ENCODE measurements at regions not wholly inside any gene's neighbourhood (a gene's known extent, or its start where the extent isn't known, plus 50 kb on each side); places are given as distances from the start of the nearest gene placed in this dataset.

DNA sequence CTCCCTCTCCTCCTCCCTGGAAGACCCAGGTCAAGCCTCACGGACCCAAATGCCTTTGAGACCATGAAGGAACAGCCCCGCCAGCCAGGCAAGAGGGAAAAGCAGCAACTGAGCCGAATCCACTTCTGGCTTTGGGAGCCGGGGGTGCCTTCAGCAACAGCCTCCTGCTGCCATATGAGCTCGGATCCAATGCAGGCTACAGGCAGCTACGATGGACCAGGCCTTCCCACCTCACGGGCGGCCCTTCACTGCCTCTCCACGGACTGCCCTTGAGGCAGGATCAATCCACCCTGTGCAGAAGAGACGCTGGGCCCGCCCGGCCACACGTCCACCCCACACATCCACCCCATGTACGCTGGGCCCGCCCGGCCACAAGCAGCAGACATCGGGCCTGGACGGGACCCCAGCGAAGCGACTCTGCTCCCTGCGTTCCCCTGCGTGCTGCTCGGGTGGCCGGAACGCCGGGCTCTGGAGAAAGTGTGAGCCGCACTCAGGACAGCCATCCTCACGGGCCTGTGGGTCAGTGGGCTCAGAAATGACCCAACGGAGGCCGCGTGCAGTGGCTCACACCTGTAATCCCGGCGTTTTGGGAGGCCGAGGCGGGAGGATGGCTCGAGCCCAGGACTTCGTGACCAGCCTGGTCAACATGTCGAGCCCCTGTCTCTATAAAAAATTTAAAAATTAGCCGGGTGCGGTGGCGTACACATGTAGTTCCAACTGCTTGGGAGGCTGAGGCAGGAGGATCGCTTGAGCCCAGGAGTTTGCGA lies 82.0 kb downstream of the FOXL3 start:
- DNase-seq = peak; percentile 13

DNA sequence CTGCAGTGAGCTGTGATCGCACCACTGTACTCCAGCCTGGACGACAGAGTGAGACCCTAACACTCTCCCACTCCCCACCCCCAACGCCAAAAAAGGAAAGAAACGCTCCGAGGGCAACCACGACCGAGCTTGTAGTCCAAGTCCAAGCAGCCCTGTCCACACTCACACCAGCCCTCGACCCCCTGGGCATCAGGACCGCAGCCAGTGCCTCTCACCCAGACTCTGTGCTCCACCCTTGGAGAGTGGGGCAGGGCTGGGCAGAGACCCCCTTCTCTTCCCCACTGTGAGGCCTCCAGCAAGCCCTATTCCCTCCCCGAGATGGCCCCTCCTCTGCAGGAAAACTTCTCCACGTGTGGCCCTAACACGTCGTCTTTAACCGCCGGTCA lies 82.6 kb downstream of the FOXL3 start:
- DNase-seq = peak; percentile 7

DNA sequence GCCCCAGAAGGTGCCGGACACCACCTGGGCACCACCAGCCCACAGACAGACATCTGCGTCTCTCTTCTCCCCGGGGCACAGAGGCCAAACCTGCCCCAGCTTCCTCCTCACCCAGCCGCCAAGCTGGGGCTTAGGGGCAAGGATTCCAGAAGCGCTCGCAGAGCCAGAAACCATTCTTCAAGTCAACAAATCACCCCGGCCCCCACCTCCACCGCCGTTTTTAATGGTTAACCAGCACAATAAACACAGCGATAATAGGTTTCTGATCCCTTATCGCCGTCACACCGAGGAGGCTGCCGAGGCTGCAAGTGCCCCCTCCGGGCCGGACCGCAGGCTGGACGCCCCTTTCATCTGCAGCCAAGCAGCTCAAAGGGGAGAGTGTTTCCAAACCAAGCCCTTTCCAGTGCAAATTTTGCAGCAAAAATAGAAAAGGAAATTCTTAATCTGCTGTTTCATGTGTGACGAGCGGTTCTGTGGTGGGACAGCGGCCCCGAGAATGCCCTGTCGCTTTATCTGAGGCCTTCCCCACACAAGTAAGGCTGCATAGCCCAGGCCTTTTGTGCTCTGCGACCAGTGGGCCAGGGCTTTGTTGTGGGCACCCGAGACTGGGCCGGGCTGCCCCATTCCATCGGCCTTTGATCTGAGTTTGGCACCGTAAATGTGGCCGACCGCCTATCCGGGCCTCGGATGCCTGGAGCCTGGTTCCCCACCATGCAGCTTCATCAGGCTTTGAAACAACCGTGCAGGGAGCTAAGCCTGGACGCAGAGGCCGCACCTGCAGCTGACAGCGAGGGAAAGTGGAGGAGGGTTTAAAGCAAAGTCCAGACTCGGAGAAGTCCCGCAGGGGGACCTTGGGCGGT lies 83.2 kb downstream of the FOXL3 start:
- peak; percentile 8 for DNase-seq

DNA sequence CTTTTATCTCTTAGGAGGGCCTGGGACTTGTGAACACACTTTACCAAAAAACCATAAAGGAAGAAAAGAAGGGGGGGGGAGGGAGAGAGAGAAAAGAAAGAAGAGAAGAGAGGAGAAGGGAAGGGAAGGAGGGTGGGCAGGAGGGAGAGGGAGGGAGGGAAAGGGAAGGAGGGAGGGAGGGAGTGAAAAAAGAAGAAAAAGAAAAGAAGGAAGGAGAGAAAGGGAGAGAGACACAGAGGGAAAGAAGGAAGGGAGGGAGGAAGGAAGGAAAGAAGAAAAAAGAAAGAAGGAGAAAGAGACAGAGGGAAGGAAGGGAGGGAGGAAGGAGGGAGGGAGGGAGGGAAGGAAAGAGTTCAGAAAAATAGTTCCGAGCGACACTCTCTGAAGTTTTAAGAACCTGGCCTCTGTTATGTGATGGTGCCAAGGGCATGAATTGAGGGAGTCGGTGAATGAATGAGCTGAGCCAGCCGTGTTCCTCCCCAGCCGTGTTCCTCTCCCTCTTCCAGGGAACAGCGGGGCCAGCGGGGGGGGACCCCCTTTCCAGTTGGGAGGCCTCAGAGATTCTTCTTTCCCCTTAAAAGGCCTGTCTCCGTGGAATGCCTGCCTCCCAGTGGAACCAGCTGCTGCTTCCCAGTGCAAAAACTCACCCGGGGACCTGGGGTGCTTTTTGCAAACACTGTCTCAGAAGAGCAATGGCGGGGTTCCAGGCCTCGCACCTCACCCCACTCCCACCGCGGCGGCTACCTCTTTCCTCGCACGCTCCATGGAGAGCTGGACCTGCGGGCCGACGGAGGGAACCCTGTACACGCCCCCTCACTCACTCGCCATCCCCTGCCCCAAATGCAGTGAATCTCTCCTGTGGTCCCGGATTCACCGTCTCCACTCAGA lies 84.1 kb downstream of the FOXL3 start:
- DNase-seq = peak; percentile 10

DNA sequence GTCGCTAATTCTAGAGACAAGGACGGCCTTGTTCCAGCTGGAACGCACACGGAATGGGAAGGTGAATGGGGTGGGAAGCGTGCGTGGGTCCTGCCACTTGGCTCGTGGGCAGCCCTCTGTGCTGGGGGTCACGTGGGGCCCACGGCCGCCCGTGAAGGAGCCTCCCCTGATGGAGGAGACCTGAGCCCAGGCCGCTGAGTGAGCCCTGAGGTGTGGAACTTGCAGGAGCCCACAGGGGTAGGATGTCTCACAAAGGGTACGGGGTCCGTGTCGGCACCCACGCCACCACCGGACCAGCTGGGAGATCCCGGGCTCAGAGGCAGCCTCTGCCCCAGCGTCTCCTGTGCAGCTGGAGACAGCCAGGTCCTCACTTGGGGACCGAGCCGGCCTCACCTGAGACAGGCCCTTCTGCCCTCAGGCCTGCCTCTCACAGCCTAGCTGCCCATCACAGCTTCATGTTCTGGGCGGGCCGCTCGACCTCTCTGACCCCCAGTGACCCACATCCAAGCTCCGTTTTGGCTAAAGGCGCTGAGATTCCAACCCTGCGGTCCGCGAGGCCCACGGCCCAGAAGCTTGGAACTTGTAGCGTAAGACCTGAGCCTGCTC lies 84.8 kb downstream of the FOXL3 start:
- peak; percentile 9 for DNase-seq

DNA sequence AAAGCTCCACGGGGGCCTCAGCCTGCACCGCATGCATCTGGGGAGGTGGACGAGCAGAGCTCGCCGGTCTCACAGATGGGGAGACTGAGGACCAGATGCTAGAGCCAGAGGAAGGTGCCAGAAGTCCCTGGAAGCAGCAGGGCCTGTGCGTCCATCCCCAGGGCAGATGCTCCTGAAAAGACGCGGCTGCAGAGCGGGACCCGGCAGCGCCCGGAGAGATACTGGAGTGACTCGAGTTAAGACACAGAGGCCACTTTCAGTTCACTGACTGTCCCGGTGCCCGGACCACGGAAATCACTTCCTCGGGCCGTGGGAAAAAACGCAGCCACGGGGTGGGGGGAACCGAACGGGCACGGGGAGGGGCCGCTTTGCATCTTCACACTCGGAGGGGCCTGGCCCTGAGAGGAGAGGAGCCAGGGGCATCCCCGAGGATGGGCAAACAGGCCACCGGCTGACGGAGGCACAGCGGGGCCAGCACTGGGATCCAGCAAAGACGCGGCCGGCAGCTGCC lies 85.4 kb downstream of the FOXL3 start:
- peak; percentile 13 for DNase-seq

DNA sequence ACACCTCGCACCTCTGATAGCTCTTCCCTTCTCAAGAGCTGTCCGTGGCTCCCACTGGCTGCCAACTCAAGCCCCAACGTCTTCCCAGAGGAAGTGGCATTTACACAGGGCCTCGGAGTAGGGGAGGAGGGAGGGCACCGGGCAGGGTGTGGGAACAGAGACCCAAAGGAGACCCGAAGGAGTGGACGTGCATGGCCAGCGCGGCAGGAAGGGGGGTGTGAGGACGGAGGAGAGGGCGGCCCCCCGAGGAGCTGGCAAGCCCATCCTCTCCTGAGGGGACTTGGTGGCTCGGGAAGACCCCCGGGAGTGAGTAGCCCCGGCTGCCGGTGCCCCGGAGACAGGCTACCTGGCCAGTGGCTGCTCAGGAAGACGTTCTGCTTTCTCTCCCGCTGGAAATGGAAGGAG lies 85.9 kb downstream of the FOXL3 start:
- DNase-seq = peak; percentile 15

DNA sequence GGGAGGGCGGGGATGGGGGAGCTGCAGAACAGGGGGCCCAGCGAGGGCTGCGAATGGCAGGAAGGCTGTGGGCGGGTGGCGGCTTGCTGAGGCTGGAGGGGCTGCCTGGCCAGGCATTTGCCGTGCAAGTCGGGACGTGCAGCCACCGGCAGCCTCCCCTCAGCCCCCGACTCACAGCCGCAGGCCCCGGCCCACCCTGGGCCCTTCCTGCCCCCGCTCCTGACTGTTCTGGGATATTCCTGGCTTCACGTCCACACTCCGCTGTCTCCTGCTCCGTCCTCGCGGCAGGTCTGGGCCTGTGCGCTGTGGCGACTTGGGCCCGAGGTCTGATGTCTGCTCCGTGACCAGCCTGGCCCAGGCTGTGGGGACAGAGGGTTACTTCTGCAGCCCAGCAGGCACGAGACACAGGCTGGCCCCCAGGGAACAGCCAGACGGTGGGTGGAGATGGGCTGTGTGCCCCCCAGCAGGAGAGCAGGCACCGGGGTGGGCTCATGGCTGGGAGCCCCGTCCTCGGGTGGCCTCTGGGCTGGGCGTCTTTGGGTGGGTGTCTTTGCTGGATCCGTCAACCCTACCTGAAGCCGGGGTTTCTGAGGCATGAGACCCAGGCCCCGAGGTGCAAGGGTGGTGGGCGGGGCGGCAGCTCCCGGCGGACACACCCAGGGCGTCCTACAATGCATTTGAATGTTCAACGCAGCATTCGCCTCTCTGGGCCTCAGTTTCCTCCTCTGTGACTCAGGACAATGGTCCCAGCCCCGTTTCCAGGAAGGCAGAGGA lies 86.5 kb downstream of the FOXL3 start:
- peak; percentile 12 for DNase-seq

DNA sequence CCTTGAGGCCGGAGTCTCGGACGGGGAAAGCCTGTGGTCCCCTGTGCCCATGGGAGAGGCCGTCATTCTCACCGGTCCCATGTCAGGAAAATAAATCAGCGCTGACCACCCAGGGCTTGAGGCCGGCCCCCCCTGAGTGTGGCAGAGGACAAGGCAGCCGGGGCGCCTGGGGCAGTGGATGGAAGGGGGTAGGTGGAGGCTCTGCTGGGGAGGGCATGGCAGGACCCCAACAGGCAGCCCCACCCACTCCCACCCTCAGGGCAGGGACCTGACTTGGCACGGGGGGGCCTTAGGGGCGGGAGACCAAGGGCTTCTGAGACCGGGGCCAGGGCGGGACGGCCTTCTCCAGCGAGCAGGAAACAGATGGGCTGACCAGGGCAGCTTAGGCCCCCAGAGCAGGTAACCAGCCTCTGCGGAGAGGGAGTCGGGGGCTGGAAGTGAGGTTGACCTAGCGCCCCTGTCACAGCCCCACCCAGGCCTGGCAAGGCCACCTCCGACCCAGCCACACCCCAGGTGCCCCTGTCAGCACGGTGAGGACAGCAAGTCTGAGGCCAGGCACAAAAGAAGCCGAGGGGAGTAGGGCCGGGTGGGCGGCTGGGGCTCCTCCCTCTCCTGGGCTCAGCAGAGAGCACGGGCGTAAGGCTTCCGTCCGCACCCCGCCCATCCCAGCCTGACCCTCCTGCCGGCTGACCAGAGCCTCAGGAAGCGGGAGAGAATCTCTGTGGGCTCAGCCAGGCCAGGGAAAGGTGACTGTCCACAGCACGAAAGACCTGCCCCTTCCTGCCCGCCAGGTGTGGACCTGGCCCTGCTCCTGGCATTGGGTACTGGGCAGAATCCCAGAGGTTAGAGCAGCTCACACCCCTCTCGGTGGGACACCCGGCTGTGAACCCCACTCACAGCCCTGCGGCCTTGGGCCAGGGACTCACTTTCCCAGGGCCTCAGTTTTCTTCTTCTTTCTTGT lies 87.4 kb downstream of the FOXL3 start:
- DNase-seq = peak; percentile 15

DNA sequence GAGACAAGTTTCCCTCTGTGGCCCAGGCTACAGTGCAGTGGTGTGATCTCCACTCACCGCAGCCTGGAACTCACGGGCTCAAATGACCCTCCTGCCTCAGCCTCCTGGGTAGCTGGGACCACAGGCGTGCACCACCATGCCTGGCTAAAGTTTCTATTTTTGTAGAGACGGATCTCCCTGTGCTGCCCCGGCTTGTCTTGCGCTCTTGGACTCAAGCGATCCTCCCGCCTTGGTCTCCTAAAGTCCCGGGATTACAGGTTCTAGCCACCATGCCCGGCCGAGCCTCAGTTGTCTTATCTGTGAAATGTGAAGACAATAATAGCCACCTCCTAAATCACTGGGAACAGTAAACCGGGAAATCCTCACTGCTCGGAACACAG lies 88.1 kb downstream of the FOXL3 start:
- peak; percentile 8 for DNase-seq

DNA sequence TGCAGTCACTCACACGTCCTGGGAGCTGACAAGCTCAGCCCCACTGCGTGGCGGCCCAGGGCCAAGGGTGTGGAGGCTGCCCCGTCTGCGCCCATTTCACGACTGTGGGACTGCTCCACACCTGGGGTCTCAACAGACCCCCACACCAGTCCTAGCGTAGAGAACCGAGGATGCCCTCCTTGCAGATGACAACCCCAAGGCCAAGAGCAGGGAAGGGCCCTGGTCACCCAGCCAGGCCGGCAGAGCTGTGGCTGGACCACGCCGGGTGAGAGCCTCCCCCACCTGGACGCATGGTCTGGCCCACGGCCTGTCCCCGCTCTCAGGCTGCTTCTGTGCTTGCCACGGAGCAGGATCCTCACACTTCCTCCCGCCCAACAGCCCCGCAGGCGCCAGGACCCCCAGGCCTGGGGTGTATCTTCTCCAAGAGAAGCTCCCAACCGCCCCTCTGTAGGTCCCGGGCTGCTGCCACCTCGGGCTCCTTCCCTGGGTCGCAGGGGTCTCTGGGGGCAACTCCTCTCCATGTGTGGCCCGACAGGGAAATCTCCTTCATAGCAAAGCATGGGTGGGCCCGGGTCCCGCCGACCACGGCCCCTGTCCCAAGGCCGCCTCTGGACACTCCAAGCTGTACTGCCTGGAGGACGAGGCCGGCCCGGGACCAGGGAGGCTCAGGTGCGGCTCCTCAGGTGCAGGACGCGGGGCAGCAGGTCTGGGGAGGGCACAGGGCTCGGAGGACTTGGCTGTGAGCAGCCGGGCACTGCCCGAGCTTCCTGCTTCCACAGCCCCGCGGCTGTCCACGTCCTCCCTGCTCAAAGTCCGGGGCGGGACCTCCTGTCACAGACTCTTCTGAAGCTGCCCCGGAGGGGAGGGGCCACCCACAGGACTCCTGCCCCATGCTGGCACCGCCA lies 88.8 kb downstream of the FOXL3 start:
- peak; percentile 15 for DNase-seq

DNA sequence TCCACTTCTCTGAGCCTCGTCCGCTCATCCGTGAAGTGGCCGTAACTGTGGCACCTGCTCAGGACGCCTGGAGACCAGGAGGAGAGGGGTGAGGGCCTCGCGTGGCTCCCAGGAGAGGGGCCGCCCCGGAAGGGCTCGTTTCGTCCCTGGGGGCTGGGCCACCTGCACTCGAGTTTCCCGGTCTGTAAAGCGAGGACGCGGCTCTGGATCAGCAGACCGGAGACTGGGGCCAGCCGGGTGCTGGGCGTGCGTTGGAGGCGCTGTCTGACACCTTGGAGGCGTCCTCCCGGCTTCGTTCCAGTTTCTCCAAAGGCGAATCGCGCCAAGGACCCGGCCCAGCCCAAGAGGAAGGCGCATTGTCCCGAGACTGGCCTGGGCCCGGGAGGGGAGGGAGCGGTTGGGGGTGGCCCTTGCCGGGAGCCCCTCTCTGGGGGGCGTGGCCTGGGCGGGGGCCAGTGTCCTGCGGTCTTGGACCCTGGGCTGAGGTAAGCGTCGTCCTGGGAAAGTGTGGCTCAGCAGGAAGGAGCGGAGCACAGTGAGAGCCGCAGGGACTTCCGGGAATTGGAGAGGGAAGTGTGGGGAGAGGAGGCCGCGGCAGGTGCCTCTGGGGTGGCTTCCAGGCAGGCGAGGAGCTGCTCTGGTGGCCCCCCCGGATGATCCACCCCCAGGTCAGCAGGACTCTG lies 89.6 kb downstream of the FOXL3 start:
- peak; percentile 18 for DNase-seq

DNA sequence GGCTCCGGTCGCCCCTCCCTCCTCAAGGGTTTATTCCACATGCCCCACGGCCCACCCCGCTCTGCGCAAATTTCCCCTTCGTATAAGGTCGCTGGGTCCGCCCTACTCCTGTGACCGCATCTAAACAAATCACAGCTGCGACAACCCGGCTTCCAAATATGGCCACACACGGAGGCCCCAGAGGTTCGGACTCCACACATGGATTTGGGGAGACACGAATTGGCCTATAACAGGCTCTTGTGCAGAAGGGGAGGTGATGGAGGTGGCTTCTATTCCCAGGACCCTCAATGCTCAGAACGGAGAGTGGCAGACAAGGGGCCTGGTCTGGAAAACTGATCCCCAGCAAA lies 90.1 kb downstream of the FOXL3 start:
- peak; percentile 47 for DNase-seq

DNA sequence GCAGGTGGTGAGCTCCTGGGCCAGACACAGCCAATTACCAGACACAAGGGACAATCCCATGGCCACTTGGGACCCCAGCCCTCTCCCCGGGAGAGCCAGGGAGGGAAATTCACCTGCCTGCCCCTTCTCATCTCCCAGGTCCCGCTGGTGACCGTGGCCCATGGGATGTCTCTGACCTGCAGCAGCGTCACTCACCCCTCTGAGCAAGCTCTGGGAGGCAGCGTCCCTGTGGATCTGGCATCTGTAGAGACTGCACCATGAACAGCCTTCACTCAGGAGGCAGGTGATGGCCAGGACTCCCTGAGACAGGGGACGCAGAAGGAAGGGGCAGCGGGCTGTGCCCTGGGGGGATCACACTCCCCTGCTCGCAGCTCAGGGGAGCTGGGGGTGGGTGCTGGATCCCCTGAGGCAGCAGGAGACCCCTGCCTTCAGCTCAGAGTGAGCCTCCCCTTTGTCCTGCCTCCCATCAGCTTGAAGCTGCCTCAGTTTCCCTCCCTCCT lies 90.8 kb downstream of the FOXL3 start:
- DNase-seq = peak; percentile 11

DNA sequence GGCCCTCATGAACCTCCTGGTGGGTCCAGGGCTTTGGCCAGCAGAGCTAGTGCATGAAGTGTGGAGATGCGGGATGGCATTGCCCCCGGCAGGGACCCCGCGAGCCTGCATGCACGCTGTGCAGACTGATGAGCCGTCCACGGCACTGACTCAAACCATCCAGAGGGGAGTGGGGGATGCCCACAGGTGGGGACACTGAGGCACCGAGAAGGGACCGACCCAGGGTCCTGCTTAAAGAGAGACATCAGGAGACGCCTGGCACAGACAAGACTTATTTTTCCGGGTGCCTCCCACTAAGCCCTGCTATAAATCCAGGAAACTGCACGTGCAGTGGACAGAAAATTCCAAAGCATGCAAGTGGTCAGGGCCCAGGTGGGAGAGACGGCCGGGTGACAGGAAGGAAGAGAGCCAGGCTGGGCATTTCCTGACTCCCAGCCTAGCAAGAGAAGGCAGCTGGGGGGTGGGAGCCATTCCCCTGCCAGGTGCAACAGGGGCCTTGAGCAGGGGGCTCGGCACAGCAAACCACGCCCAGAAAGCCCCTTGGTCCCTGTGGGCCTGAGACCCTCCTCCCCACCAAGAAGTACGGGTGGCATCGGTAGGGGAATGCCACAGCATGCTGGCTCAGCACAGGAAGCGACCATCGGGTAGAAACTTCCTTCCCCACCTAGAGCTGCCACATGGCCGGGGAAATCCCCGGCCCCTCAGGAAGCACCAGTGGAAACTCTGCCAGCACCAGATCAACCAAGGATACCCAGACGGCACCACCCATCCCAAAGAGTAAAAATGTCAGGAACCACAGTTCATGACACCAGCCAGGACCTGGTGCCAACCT lies 91.5 kb downstream of the FOXL3 start:
- DNase-seq = peak; percentile 59

DNA sequence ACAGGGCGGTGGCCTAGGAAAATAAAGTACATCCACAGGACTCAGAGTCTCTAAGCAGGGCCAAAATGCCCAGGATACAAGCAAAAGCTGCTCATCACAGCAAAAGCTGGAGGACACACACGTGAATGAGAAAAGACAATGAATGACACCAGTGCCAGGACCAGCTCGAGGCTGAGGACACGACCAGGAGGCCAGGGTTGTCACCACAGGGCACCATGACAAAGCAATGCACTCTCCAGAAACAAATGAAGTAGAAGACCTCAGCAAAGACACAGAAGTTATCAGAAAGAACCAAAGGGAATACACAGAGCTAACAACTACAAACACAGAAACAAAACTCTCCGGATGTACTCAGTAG lies 92.1 kb downstream of the FOXL3 start:
- DNase-seq = no peak

DNA sequence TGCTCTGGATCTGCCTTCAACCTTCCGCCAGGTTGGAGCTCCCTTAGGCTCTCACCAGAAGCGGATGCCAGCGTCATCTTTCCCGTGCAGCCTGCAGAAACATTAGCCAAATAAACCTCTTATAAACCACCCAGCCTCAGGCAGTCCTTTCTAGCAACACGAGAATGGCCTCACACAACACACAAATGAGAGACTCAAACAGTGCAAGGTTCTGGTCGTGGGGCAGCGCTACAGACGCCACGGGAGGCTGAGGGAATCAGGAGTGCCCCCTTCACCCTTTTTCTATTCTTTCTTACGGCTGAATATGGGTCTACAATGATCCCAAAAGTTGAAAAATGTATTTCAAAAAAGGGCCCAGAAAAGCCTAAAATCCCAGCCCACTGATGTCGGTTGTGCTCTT lies 96.4 kb downstream of the FOXL3 start:
- peak; percentile 4 for DNase-seq
